ENCODE measurements at regions not wholly inside any gene's neighbourhood (a gene's known extent, or its start where the extent isn't known, plus 50 kb on each side); places are given as distances from the start of the nearest gene placed in this dataset.
"Not testable (repeated sequence)": the region's sequence is repeated elsewhere in the genome, so short reads cannot be mapped to it uniquely, and the experiment has no call there.

DNA sequence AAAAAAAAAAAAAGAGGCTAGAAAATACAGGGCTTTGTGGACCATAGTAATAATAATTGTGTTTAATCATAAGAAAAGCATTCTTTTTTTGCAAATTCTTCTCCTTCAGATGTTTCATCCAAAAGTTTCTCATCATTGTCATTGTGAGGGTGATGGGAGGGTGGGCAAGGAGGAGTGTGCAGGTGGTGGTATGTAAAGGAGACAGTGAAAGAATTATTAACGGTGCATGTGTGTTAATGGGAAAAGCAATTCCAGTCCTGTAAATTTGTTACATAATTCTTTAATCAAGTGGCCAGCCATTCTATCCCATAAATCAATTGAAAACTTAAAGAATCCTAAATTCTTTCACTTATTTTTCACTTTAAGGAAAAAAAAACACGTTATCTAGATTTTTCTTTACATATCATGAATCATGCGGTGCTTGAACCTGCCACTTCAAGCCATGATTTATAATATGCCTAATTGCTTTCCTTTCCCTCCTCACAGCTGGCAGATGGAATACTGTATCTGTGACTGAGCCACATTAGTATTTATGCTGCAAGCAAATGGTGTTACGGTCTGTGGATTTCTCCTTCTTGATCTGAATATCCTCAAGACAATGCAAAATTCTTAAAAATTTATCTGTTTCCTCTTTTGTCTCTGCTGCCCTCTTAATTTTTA lies 318.5 kb downstream of the JRKL start:
- no peak for DNase-seq

DNA sequence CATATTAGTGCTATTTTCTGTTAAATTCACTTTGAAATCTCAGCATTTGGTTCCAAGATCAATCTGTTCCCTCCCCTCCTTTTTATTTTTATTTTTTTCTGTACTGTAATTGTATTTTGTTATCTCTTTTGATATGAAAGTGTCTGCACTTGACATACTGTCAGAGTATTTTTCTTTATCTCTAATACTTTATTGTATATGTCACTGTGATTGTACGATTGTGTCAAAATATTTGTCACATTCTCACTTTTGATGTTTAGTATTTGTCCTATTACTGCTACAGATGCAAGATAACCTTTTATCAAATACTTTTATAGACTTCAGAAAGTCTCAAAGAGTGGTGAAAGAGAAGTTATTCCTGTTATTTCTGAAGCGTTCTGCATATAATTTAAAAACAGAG lies 323.5 kb downstream of the JRKL start:
- DNase-seq: no peak

DNA sequence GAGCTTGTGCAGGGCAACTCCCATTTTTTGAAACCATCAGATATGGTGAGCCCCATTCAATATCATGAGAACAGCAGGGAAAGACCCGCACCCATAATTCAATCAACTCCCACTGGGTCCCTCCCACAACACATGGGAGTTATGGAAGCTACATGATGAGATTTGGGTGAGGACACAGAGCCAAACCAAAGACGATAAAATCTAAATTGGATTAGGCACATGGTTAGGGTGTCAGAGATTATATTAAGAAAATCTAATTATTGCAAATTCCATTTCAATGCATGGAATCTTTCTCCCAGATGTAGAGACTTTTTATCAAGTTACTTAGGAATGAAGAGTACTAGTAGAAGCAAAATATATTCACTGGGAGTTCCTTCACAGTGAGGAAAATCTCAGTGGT lies 324.9 kb downstream of the JRKL start:
- DNase-seq: no peak

DNA sequence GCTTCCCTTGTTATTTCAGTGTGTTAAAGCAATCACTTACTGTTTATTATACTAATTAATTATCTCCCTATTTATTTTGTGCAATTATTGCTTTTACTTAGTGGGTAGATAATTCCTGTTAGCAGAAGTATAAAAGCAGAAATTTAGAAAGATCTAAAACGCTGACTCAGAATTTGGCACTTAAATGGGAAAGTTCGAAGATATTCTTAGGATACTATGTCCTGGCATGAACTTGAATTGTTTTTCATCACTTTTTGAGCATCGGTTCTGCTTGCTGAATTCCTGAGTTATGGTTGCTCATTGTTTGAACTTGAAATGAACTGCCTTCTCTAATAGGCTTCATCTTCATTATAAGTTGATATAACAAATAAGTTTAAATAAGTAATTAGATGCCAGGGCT lies 325.4 kb downstream of the JRKL start:
- DNase-seq: no peak

DNA sequence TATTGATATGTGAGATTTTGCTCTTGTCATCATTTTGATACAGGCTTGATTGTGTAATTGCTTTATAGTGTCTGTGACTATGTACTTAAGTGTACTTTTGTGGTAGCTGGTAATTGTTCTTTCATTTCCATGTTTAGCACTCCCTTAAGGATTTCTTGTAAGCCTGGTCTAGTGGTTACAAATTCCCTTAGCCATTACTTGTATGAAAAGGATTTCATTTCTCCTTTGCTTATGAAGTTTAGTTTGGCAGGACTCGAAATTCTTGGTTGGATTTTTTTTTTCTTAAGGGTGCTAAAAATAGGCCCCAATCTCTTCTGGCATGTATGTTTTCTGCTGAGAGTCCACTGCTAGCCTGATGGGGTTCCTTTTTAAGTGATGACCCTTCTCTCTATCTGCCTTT lies 346.8 kb downstream of the JRKL start:
- no peak for DNase-seq

DNA sequence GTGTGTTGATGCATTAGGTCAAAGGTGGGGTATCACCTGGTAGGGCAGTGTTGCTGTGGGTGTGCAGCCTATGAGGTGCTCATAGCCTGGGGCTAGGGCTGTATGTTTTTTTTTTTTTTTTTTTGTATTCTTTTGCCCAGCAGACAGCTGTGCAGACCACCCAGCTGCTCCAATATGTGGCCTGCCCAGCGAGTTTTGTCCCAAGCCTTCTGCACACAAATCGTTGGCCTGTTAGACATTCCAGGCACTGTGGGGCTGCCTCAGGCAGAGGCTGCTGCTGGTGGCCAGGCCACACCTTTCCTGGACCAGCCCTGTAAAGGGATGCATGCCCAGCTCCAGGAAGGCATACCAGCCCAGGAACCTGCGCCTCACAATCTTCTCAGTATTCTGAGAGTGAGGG lies 348.5 kb downstream of the JRKL start:
- DNase-seq: no peak

DNA sequence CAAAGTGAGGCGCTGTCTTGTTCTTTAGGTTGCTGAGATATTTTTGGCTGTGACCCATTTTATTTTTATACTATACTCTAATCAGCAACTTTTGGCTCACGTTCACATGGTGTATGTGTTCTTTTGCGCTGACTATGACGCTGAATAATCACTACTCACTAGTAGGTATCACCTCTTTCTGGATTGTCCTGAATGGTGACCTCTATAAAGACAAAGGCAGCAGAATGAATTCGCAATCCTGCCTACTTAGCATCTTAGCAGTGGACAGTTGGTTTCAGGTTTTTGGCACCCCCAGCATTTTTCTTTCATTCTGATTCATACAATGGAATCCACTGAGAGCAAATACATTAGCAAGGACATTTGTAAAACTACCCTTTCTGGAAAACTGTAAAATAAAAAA lies 351.3 kb downstream of the JRKL start:
- DNase-seq: no peak

DNA sequence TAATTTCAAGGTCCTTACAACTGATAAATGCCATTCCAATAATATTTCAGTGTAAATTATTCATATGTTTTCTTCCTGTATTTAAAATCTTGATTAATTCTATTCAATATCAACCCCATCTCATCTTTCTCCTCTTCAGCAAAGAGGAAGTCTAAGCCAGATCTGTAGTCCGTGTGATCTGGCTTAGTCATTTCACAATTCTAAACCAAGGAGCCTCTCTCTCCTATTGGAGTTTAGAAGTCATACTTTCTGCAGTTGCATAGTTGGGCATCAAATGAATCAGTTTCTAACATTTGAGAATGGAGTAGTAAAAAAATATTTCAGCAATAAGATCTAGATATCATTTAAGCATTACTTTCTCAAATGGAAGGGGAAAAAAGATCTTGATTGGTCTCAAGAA lies 354.9 kb downstream of the JRKL start:
- DNase-seq: no peak

DNA sequence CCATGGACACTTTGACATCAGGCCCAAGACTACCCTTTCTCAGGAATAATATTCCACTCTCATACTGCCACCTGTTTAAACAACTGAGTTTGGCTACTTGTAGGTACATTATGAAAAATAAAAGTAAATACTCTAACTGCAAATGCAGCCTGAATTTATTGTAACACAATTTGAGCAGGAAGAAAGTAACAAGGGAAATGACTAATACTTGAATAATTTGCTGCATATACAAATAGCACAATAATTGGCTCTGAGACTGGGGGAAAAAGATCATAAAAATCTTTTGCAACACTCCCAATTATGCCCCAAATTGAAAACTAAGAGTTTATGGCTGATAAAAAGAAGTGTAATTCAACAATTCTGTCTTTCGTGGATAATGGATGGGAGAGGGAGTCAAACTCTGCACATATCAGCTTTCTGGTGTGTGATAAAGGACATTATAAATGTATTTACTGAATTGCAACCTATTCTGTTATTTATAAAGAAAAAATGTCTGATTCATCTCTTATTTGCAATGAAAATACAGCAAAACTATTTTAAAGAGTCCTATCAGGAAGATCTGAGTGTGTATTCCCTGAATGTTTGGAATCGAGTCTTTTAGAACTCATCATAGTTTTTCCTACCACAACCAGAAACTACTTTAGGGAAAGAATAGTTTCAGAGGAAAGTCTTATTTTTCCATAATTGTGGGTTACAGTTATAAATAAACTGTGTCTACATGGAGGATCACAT lies 359.0 kb downstream of the JRKL start:
- no peak for DNase-seq

DNA sequence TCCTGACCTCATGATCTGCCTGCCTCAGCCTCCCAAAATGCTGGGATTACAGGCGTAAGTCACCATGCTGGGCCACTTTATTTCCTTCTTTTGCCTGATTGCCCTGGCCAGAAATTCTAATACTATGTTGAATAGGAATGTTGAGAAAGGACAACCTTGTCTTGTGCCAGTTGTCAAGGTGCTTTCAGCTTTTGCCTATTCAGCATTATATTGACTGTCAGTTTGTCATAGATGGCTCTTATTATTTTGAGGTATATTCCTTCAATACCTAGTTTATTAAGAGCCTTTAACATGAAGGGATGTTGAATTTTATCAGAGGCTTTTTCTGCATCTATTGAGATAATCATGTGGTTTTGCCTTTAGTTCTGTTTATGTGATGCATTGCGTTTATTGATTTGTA lies 362.0 kb downstream of the JRKL start:
- DNase-seq: not testable (repeated sequence)

DNA sequence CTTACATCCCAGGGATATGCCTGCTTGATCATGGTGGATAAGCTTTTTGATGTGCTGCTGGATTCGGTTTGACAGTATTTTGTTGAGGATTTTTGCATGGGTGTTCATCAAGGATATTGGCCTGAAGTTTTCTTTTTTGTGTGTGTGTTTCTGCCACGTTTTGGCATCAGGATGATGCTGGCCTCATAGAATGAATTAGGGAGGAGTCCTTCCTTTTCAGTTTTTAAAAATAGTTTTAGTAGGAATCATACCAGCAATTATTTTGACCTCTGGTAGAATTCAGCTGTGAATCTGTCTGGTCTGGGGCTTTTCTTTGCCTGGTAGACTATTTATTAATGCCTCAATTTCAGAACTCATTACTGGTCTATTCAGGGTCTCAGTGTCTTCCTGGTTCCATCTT lies 362.4 kb downstream of the JRKL start:
- no peak for DNase-seq

DNA sequence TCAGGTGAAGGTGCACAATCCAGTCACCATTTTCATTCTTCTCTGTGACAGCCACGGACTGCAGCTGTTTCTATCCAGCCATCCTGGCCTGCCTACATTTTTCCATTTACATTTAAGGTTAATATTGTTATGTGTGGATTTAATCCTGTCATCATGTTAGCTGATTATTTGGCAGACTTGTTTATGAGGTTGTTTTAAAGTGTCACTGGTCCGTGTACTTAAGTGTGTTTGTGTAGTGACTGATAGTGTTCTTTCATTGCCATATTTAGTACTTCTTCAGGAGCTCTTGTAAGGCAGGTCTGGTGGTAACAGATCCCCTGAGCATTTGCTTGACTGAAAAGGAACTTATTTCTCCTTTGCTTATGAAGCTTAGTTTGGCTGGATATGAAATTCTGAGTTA lies 364.2 kb downstream of the JRKL start:
- DNase-seq: no peak

DNA sequence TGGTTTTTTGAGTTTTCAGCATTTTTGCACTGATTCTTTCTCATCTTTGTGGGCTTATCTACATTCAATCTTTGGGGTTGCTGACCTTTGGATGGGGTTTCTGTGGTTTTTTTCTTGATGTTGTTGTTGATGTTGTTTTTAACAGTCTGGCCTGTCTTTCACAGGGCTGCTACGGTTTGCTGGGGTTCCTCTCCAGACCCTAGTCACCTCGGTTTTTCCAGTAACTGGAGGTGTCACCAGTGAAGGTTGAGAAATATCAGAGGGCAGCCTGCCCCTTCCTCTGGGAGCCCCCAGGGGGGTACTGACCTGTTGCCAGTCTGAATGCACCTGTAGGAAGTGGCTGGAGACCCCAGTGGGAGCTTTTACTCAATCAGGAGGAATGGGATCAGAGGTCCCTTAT lies 365.4 kb downstream of the JRKL start:
- no peak for DNase-seq

DNA sequence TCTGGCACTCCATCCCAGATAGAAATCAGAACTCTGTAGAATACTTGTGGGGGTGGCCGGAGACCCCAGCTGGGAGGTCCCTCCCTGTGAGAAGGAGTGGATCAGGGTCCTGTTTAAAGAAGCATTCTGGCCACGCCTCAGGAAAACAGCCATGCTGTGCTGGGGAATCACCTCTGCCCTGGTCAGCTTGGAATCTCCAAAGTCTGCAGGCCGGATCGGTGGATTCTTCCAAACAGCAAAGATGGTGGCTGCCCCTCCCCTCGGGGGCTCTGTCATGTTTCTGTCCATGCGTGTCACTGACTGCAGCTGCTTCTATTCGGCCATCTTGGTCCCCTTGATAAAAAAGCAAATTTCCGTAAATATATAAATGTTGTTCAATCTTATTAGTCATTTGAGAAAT lies 365.9 kb downstream of the JRKL start:
- no peak for DNase-seq

DNA sequence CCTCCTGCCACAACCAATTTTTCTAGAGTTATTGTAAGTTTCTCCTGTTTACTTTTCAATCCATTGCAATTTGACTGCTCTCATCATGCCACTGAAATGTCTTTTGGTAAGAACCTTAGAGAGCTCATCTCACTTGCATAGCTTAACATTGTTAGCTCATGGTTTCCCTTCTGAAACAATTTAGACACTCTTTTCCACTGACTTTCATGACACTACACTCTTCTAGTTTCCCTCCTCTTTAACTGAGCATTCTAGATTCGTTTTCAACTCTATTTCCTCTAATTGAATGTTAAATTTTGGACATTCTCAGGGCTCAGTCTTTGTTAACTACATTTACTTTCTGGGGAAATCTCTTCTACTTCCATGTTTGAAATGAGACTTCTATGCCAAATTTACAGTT lies 369.1 kb downstream of the JRKL start:
- DNase-seq: no peak

DNA sequence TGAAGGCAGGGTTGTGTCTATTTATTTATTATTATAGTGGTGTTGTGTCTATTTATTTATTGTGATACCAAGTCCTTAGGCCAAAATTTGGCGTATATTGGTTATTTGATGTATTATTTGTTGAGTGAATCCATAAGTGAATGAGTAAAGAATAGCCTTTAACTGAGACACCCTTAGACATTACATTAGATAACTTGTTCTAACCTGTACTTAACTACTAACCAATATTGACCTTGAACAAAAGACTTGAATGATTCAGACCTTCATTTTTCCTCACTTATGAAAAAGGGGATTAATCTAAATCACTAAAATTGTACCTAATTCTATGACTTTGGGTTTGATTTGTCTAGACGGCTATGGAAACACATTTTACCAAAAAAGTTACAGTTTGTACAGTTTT lies 370.5 kb downstream of the JRKL start:
- no peak for DNase-seq

DNA sequence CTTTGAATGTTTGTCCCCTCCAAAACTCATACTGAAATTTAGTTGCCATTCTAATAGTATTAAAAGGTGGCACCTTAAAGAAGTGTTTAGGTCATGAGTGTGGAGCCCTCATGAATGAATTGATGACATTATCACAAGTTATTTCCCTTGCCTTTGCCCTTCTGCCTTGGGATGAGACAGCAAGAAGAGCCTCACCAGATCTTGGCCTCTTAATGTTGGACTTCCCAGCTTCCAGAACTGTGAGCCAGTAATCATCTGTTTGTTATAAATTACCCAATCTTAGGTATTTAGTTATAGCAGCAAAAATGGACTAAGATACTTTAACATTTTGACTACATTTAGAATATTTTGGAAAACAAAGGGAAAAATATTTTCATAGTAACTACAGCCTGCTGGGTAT lies 371.0 kb downstream of the JRKL start:
- no peak for DNase-seq

DNA sequence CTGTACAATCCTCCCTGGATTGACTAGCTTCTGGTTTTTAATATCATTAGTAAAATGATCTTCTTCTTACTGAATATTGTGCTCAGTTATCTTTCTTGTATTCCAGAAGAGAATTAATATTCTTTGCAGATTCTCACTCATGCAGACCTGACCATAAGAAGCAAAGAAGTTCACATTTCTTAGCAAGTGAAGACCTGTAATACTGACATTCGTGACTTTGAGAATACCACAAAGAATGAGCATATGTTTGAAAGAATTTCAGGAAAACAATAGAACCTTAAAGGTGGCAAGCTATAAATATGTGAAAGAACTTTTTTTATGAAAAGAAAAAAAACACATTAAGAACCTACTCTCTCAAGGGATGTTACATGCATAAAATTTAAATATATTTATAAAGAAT lies 371.6 kb downstream of the JRKL start:
- DNase-seq: no peak

DNA sequence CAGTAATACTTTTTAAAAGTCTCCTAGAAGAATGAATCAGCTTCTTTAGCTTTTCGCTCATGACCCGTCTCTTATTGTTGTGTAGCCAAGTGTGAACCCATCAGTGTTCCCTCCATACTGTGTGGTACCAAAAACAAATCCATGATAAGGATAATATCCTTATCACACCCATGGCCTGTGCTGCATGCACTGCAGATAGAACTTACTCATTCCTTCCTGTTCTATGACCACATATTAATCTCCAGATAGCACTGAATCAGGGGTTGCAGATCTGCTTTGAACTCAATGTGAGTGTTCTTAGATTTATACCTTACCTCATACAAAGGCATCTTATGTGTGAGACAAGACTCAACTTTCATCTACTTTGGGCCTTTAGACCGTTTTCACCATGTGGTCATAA lies 373.4 kb downstream of the JRKL start:
- no peak for DNase-seq

DNA sequence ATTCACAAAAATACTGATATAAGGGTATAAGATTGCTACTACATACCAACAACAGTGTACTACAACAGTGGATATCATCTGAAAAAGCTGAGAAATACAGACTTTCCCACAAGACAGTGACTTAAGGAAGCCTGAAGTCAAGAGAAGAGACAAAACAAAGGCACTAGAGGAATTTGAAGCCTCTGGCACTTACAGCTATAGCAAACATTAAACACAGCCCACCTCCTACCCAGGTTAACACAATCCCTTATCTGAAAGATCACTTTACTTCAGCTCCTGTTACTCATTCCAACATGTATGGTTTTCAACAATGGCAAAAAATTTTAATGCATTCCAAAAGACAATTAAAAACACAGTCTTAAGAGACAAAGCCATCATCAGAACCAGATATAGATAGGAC lies 388.5 kb downstream of the JRKL start:
- no peak for DNase-seq

DNA sequence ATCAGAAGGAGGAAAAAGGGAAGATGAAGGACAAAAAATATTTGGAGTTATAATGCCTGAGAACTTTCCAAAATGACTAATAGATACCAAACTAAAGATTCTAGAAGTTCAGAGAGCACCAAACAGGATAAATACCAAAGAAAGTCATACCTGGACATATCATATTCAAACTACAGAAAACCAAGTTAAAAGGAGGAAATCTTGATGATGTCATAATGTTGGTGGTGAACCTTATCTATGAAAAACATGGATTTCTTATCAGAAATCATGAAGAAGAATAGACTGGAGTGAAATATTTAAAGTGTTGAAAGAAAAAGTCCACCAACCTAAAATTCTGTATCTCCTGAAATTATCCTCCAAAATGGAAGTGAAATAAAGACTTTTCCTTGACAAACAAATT lies 389.2 kb downstream of the JRKL start:
- DNase-seq: no peak

DNA sequence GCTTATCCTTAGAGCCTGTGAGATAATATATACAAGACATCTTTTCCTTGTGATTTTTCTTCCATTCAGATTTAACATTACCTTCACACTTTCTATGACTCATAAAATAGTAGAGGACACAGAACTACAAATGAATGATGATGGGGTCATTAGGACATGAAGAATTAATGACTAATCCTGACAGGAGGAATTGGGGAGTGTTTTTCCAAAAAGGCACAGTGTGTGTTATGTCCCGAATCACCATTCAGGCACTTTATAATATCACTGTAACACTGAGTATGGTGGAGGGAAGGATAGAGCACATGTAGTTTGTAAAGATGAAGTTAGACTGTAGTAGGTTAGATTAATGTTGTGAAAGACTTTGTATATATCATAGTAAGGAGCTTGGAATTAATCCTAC lies 391.3 kb downstream of the JRKL start:
- no peak for DNase-seq

DNA sequence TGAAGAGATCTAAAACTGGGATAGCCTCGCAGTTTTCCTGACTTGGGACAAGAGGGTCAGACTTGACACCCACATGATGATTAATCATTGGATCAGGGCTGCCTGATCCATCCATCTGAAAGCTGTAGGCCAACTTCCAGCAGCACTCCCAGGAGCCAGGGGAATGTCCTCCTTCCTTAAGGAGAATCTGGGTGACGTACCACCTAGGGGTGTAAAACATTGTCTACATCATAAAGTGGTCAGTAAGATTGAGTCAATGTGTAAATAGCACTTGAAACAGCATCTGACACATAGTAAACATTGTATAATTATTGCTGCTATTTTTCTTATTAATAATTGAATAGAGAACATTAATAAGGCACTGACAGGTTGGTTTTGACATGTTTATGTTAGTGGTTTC lies 392.8 kb downstream of the JRKL start:
- no peak for DNase-seq

DNA sequence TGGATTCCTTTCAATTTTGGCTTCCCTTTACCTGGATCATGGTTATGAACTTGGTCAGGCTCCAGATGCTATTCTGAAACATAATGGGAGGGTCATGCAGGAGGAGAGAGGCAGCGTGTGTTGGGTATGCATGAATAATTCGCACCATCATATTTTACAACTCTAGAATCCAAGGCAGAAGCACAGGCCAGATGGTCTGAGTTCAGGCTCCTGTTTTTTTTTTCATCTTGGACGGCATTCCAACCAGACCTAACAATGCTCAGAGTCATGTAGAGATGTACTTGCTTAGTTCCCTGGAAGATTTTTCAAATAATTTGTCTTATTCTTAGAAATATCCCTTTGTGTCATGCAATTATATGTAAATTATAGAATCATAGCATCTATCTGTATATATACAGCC lies 393.5 kb downstream of the JRKL start:
- DNase-seq: no peak

DNA sequence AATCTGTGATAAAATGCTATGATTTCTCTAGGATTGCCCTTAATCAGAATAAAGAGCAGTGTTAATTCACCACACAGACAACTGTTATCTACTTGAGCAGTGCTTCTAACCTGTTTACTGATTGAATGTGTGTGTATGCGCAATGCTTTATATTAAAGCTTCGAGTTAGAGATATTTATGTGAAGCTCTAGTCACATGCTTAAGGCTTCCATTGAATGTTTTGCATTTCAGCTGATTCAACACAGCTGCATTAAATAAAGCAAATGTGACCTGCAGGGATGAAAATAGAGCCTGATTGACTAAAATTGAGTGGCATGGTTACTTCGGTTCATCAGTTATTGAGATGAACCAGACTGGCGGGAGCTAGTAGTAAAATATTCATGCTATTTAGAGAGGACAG lies 395.3 kb downstream of the JRKL start:
- no peak for DNase-seq

Measured in hematopoietic multipotent progenitor cell treated with erythropoietin and hydrocortisone succinate and interleukin-3 and kit ligand, for 6 days (in vitro differentiated cells).